Adipose tissue (tissue), 3 donors: ENCODE measurements at regions not wholly inside any gene's neighbourhood (a gene's known extent, or its start where the extent isn't known, plus 50 kb on each side); places are given as distances from the start of the nearest gene placed in this dataset.

Experiments used
- H3K27ac ChIP-seq: one replicate; pipeline ENCODE4 v1.5.1; 2013; ENCODE audit warnings: low read depth, low read length
- WGBS, 3 donors: extraction: QIAGEN DNeasy Blood & Tissue Kit; methylation state at CpG; one replicate each; pipeline ENCODE4 v1.1.7; 2013; 5-methylcytosine and 5-hydroxymethylcytosine counted together
- donor health status: healthy with polysubstance abuse.
- donor health status: Bipolar disorder and iron deficiency.
- donor health status: healthy.

- WGBS, 3 donors, result 68 to 88% (median 79%) methylated on average over 6 of the region's 6 CpGs
- H3K27ac ChIP-seq, result no peak overlapping the region
These were observed 83.9 kb upstream of the EIF5 start for GRCh38 chr14:103250181-103250580.

DNA sequence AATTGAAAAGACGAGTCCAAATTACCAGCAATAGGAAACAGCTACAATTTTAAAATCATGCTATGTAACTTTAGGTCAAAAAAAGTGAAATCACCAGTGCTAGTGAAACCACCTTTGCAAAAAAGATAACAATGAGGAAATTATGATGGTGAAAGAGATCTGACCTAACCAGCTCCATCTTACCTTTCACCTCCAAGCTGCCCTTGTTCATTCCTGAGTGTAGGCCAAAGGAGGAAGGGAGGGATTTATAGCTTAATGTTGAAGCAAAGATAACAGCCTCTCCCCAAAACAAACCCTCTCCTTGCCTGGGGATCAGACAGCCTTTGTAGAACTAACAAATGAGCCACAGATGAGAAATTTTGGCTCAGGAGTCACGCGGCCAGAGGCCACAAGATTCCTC lies 83.2 kb upstream of the EIF5 start:
- H3K27ac ChIP-seq, result no peak overlapping the region
- 68 to 76% (median 72%) methylated on average over 3 of the region's 3 CpGs for whole genome bisulfite sequencing, 3 donors

DNA sequence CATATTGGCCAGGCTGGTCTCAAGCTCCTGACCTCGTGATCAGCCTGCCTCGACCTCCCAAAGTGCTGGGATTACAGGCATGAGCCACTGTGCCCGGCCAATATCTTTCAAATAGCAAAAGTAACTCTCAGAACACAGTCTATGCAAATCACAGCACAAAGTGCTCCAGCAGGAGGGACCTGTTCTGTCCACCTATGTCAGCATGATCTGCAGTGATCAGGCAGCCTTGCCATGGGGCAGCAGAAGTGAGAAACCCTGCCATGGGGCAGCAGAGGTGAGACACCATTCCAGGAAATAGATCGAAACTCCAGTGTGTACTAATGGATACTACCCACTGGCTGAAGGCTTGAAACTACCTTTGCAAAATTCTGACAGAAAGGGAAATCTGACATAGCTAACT lies 78.5 kb upstream of the EIF5 start:
- H3K27ac ChIP-seq, result no peak overlapping the region
- whole genome bisulfite sequencing, 3 donors, result 78 to 88% (median 86%) methylated on average over 4 of the region's 4 CpGs

GRCh38 chr14:103256406-103256805 lies 77.6 kb upstream of the EIF5 start:
- no peak overlapping the region for H3K27ac ChIP-seq
- WGBS, 3 donors, result 51 to 71% (median 66%) methylated on average over 10 of the region's 10 CpGs

DNA sequence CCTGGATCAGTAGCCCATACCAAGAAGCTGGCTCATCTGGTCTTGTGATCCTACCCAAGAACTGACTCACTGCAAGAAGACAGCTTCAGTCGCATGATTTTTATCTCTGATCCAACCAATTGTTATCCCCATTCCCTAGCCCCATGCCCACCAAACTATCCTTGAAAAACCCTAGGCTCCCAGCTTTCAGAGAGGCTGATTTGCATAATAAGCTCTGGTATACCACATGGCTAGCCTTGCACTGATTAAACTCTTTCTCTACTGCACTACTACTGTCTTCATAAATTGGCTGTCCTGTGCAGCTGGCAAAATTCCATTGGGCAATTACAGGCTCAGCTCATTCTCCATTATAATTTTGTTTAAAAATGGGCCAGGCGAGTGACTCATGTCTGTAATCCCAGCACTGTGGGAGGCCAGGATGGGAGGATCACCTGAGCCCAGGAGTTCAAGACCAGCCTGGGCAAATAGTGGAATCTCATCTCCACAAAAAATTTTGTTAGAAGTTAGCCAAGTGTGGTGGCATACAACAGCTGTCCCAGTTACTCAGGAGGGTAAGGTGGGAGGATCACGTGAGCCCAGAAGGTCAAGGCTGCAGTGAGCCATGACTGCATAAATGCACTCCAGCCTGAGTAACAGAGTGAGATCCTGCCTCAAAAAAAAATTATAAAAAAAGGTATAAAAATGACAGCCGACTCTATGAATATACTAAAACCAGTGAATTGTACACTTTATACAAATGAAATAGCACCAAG lies 76.7 kb upstream of the EIF5 start:
- 87 to 99% (median 93%) methylated on average over 4 of the region's 4 CpGs for WGBS, 3 donors
- no peak overlapping the region for H3K27ac ChIP-seq

GRCh38 chr14:103258211-103258610 lies 75.8 kb upstream of the EIF5 start:
- whole genome bisulfite sequencing, 3 donors, result 85 to 87% (median 87%) methylated on average over 12 of the region's 12 CpGs

GRCh38 chr14:103259184-103259583 lies 74.9 kb upstream of the EIF5 start:
- H3K27ac ChIP-seq, result no peak overlapping the region
- WGBS, 3 donors, result 96 to 97% (median 97%) methylated on average over 10 of the region's 10 CpGs

More at GRCh38 chr14:103258211-103258610, 75.8 kb upstream of the EIF5 start:
- H3K27ac ChIP-seq, result no peak overlapping the region

DNA sequence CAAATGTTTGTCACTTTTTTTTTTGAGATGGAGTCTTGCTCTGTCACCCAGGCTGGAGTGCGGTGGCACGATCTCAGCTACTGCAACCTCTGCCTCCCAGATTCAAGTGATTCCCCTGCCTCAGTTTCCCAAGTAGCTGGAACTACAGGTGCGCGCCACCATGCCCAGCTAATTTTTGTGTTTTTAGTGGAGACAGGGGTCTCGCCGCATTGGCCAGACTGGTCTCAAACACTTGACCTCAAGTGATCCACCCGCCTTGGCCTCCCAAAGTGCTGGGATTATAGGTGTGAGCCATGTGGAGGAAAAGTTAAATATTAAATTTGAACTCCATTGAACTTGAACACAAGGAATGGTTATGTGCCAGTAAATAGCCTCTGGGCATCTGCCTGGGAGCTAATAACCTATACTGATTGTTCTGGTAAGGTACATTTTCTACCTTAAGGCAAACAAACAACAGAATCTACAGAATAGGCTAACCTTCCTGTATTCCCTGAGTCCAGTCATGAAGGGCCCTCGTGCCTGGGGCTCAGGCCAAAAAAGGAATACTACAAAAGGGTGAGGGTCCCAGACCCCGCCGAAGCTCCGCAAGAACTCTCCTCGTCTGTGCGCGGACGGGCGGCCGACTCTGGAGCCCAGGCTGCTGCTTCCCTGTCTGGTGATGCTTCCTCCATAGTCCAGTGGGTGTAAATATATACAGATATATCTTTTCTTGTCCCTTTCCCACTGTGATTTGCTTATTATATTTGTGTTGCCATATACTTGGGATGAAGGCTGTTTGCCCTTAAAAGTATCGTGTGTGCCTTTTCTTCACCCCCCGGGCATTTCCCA lies 74.0 kb upstream of the EIF5 start:
- no peak overlapping the region for H3K27ac ChIP-seq
- WGBS, 3 donors, result 53 to 64% (median 55%) methylated on average over 19 of the region's 19 CpGs

DNA sequence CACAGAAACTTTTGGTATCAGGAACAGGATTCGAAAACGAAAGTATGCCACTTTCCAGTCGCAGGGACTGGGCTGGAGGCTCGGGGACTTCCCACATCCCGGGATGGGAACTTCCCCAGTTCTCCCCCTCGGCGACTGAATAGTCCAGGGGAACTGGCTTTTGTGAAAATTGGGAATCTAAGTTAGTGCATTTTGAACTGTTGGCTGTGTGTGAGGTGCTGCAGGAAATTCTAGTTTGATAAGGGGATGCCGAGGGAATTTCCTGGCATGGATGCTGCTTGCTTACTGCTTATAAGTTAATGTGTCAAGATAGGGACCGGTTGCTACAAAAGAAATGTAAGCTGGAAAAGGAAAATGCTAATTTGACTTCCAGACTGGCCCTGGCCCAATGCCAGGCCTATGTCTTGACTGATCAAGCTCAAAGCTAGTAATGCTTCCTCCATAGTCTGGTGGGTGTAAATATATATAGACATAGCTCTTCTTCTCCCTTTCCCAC lies 73.4 kb upstream of the EIF5 start:
- H3K27ac ChIP-seq, result no peak overlapping the region
- 1 to 7% (median 3%) methylated on average over 9 of the region's 9 CpGs for WGBS, 3 donors

GRCh38 chr14:103267226-103267910 lies 66.7 kb upstream of the EIF5 start:
- no peak overlapping the region for H3K27ac ChIP-seq
- WGBS, 3 donors, result 74 to 82% (median 77%) methylated on average over 11 of the region's 11 CpGs

DNA sequence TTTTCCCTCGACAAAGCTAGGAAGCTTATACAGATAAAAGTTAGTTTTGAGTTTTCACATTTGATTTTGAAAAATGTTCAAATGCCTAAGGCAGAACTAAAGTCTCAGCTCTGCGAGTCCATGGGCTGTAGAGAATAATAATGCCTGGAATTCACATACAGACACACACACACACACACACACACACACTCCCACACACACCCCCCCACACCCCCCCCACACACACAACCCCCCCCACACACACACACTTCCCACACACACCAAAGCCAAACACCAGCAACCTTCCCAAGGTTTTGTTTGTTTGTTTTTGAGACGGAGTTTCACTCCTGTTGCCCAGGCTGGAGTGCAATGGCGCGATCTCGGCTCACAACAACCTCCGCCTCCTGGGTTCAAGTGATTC lies 62.8 kb upstream of the EIF5 start:
- H3K27ac ChIP-seq, result no peak overlapping the region
- 86 to 96% (median 95%) methylated on average over 7 of the region's 7 CpGs for WGBS, 3 donors

DNA sequence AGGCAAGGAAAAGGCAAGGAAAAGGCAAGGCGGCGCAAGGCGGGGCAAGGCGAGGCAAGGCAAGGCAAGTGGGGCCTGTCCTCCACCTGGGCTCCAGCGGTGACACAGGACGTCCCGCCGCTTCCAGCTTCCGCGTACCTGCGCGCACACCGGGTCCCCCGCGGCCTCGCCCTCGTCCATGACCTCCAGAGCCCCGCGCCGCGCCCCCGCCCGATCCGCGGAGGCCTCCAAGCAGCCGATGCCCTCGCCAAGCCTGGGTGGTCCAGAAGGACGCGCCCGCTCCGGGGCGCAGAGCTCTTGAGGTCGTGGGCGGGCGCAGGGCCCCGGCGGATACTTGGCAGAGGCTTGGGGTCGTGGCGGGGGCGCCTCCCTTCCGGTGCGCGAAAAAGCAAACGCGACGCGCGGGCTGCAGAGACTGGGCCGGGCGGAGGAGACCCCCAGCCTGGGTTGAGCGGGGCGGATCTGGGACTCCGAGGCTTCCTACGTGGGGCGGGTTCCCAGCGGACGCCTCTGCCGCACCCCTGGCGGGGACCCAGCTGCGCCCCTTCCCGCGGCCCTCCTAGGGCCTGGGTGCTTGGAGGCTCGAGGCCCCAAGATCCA lies 60.8 kb upstream of the EIF5 start:
- WGBS, 3 donors, result 5 to 8% (median 6%) methylated on average over 46 to 63 of the region's 63 CpGs
- H3K27ac ChIP-seq, result no peak overlapping the region

- 10 to 21% (median 17%) methylated on average over 75 to 79 of the region's 79 CpGs for WGBS, 3 donors
- no peak overlapping the region for H3K27ac ChIP-seq
These were observed 60.1 kb upstream of the EIF5 start for GRCh38 chr14:103273745-103274615.

DNA sequence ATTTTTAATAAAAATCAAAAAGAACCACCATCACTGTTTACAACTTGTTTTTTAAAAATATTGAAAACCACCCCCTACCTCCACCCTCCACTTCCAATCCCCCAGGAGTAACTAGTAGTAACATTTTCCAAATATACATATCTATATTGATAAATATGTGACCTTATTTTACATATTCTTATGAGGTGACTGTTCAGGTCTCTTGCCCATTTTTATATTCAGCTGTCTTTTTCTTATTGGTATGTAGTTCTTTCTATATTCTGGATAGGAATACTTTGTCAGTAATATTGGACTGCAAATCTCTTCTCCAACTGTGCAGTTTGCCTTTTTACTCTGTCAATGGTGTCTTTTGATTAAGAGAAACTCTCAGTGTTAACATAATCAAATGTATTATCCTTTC lies 59.0 kb upstream of the EIF5 start:
- H3K27ac ChIP-seq, result no peak overlapping the region

DNA sequence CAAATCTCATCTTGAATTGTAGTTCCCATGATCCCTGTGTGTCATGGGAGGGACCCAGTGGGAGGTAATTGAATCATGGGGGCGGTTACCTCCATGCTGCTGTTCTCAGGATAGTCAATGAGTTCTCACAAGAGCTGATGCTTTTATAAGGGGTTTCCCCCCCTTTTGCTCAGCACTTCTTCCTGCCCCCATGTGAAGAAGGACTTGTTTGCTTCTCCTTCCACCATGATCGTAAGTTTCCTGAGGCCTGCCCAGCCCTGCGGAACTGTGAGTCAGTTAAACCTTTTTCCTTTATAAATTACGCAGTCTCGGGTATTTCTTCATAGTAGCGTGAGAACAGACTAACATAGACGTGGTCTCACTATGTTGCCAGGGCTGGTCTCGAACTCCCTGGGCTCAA lies 56.1 kb upstream of the EIF5 start:
- no peak overlapping the region for H3K27ac ChIP-seq
- WGBS, 3 donors, result 71 to 94% (median 79%) methylated on average over 8 of the region's 8 CpGs

GRCh38 chr14:103279142-103280025 lies 54.7 kb upstream of the EIF5 start:
- 11 to 15% (median 12%) methylated on average over 90 to 102 of the region's 102 CpGs for WGBS, 3 donors
- no peak overlapping the region for H3K27ac ChIP-seq
